ENCODE measurements at regions not wholly inside any gene's neighbourhood (a gene's known extent, or its start where the extent isn't known, plus 50 kb on each side); places are given as distances from the start of the nearest gene placed in this dataset.

DNA sequence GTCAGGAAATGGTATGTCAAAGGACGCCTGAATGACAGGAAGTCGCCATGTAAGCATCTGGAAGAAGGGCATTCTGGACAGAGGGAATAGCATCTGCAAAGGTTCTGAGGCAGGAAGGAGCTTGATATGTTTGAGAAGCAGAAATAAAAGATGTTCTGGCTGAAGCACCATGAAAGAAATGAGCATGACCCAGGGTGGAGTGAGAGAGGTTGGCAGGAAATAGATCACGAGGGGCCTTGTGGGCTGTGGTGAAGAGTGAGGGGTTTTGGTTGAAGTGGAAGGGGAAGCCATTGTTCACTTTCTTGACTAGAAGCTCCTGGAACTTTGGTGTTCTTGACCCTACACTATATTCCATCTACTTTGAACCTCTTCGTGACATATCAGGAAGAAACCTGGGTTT lies 99.4 kb upstream of the PARP11 start (continued):
- TF ChIP-seq, protein P1, sequence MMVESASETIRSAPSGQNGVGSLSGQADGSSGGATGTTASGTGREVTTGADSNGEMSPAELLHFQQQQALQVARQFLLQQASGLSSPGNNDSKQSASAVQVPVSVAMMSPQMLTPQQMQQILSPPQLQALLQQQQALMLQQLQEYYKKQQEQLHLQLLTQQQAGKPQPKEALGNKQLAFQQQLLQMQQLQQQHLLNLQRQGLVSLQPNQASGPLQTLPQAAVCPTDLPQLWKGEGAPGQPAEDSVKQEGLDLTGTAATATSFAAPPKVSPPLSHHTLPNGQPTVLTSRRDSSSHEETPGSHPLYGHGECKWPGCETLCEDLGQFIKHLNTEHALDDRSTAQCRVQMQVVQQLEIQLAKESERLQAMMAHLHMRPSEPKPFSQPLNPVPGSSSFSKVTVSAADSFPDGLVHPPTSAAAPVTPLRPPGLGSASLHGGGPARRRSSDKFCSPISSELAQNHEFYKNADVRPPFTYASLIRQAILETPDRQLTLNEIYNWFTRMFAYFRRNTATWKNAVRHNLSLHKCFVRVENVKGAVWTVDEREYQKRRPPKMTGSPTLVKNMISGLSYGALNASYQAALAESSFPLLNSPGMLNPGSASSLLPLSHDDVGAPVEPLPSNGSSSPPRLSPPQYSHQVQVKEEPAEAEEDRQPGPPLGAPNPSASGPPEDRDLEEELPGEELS (CRISPR knock-in tag; IDR thresholded peaks at IDR 0.05), result no peak
- TF ChIP-seq CENPX (CRISPR knock-in tag; IDR thresholded peaks at IDR 0.05), result no peak
- no peak for TF ChIP-seq SP5 (CRISPR knock-in tag; IDR thresholded peaks at IDR 0.05; ENCODE audit: borderline replicate concordance, low read depth)
- no peak for TF ChIP-seq ZNF7 (CRISPR knock-in tag; IDR thresholded peaks at IDR 0.05)
- TF ChIP-seq NCOA5 (CRISPR knock-in tag; IDR thresholded peaks at IDR 0.05), result no peak
- TF ChIP-seq STAG1 (CRISPR knock-in tag; IDR thresholded peaks at IDR 0.05), result no peak

DNA sequence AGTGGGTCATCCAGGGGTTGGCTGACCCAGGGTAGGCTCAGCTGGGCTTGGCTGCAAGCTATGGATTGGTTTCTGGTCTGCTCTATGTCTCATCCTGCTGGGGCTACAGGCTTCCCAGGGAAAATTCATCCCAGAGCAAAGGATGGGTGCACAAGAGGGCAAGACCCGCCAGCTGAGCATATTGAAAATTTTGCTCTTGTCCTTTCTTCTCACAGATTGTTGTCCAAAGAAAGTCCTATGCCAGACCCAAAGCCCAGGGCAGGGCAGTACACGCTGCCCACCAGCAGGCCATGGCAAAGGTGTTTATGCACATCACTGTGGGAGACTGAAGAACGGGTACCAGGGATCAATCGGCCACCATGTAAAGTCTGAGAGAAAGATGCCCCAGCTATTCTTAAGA lies 95.3 kb upstream of the PARP11 start:
- no peak for ATAC-seq
- ChIA-PET CTCF (ENCODE audit: low intra/inter-chr PET ratio, low total read pairs) (no interaction called here), POLR2A (no interaction called here)
- Histone ChIP-seq H2AFZ (ENCODE audit: low read length) (no peak overlapping the region), H3K36me3 (replicated peaks in 1 of 2; ENCODE audit: control insufficient read depth in 1 of 2, insufficient read depth in 2 of 2, low read length in 2 of 2) (no peaks in the 10 kb centered on the region), H3K27me3 (ENCODE audit: control insufficient read depth in 1 of 2, insufficient read depth in 2 of 2, low read length in 2 of 2) (peaks cover 0 to 7% of the 10 kb centered on the region in 2 experiments; a peak in 1 of 5 replicates), H3K4me2 (ENCODE audit: low read depth, low read length) (no peak overlapping the region), H3K79me2 (ENCODE audit: insufficient read depth, low read length) (no peaks in the 10 kb centered on the region), H3K27ac (ENCODE audit: extremely low read length, insufficient read depth, low read length) (no peak overlapping the region), H3K9ac (ENCODE audit: insufficient read depth, low read depth, low read length) (no peak overlapping the region), H3K4me1 (ENCODE audit: insufficient read depth, low read length) (peaks cover 8% of the 10 kb centered on the region), H3K9me3 (ENCODE audit: low read length) (no peaks in the 10 kb centered on the region), H3K4me3 (replicated peaks in 1 of 3; ENCODE audit: insufficient read depth in 1 of 3, low read depth in 2 of 3, low read length in 3 of 3) (no peak overlapping the region), H4K20me1 (ENCODE audit: insufficient read depth, low read length) (no peaks in the 10 kb centered on the region)
- no peak for DNase-seq (ENCODE audit: low spot score)
- TF ChIP-seq BHLHE40 (IDR thresholded peaks at IDR 0.05; ENCODE audit: low read length) (no peak), ZNF772 (CRISPR knock-in tag; IDR thresholded peaks at IDR 0.05) (no peak), NFKBIZ (CRISPR knock-in tag; IDR thresholded peaks at IDR 0.05) (no peak), CBFB (CRISPR knock-in tag; IDR thresholded peaks at IDR 0.05) (no peak), KLF12 (CRISPR knock-in tag; IDR thresholded peaks at IDR 0.05; ENCODE audit: borderline replicate concordance) (no peak), IKZF4 (CRISPR knock-in tag; IDR thresholded peaks at IDR 0.05; ENCODE audit: borderline replicate concordance, low read depth, not compliant biosample characterization) (no peak), ZNF883 (CRISPR knock-in tag; IDR thresholded peaks at IDR 0.05; ENCODE audit: not compliant biosample characterization) (no peak), MYNN (CRISPR knock-in tag; IDR thresholded peaks at IDR 0.05; ENCODE audit: low read depth) (no peak), HCFC1 (IDR thresholded peaks at IDR 0.05; ENCODE audit: low read depth, low read length) (no peak)
- TF ChIP-seq, protein P2, sequence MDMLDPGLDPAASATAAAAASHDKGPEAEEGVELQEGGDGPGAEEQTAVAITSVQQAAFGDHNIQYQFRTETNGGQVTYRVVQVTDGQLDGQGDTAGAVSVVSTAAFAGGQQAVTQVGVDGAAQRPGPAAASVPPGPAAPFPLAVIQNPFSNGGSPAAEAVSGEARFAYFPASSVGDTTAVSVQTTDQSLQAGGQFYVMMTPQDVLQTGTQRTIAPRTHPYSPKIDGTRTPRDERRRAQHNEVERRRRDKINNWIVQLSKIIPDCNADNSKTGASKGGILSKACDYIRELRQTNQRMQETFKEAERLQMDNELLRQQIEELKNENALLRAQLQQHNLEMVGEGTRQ (IDR thresholded peaks at IDR 0.05; ENCODE audit: low read depth, low read length), result no peak
- TF ChIP-seq, protein P2 (CRISPR knock-in tag; IDR thresholded peaks at IDR 0.05; ENCODE audit: borderline replicate concordance), result no peak
- TF ChIP-seq, protein P3, sequence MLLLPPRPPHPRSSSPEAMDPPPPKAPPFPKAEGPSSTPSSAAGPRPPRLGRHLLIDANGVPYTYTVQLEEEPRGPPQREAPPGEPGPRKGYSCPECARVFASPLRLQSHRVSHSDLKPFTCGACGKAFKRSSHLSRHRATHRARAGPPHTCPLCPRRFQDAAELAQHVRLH (CRISPR knock-in tag; IDR thresholded peaks at IDR 0.05; ENCODE audit: borderline replicate concordance, low read depth), result no peak
- FAIRE-seq, result no peak
- intact Hi-C loops (cut with micrococcal nuclease; ENCODE audit: unreplicated experiment), result no loop called here
- no TSS peak for BruUV-seq (replicated peaks)
- in situ Hi-C loops (cut with HindIII; ENCODE audit: extremely low pct_ligation_motif_present, low pct_unique_long_range_greater_than_20kb), result no loop called here
- WGBS (ENCODE audit: low lambda C conversion rate), result 50% methylated on average over 4 of the region's 4 CpGs
